ENCODE measurements at regions not wholly inside any gene's neighbourhood (a gene's known extent, or its start where the extent isn't known, plus 50 kb on each side); places are given as distances from the start of the nearest gene placed in this dataset.
"Not testable (repeated sequence)": the region's sequence is repeated elsewhere in the genome, so short reads cannot be mapped to it uniquely, and the experiment has no call there.

- DNase-seq = no peak
These were observed 326.5 kb downstream of the SATB2 start for GRCh38 chr2:199131136-199131655.

- DNase-seq = no peak
These were observed 327.2 kb downstream of the SATB2 start for GRCh38 chr2:199130501-199130900.

- no peak for DNase-seq
These were observed 329.1 kb downstream of the SATB2 start for GRCh38 chr2:199128476-199129229.

- no peak for DNase-seq
These were observed 337.9 kb downstream of the SATB2 start for GRCh38 chr2:199119796-199120195.

- no peak for DNase-seq
These were observed 339.0 kb downstream of the SATB2 start for GRCh38 chr2:199118673-199119112.

GRCh38 chr2:199115169-199115568, 342.6 kb downstream of the SATB2 start:
- DNase-seq = no peak

GRCh38 chr2:199113111-199113510, 344.6 kb downstream of the SATB2 start:
- DNase-seq = no peak

- no peak for DNase-seq
These were observed 346.3 kb downstream of the SATB2 start for GRCh38 chr2:199111458-199111857.

- no peak for DNase-seq
These were observed 349.7 kb downstream of the SATB2 start for GRCh38 chr2:199108056-199108455.

- DNase-seq = no peak
These were observed 351.9 kb downstream of the SATB2 start for GRCh38 chr2:199105826-199106225.

GRCh38 chr2:199101487-199101886, 356.3 kb downstream of the SATB2 start:
- DNase-seq = no peak

GRCh38 chr2:199100326-199101110, 357.2 kb downstream of the SATB2 start:
- DNase-seq = no peak

- no peak for DNase-seq
These were observed 365.3 kb downstream of the SATB2 start for GRCh38 chr2:199092419-199092818.

GRCh38 chr2:199085261-199085660, 372.5 kb downstream of the SATB2 start:
- DNase-seq = no peak

GRCh38 chr2:199070322-199070949, 387.3 kb downstream of the SATB2 start:
- DNase-seq = no peak

GRCh38 chr2:199064201-199064600, 393.5 kb downstream of the SATB2 start:
- DNase-seq = no peak

GRCh38 chr2:199057936-199058335, 399.8 kb downstream of the SATB2 start:
- no peak for DNase-seq

- no peak for DNase-seq
These were observed 402.4 kb downstream of the SATB2 start for GRCh38 chr2:199055336-199055735.

GRCh38 chr2:199042660-199043379, 414.9 kb downstream of the SATB2 start:
- DNase-seq = no peak

- no peak for DNase-seq
These were observed 417.2 kb downstream of the SATB2 start for GRCh38 chr2:199040522-199040921.

GRCh38 chr2:199033761-199034160, 424.0 kb downstream of the SATB2 start:
- not testable (repeated sequence) for DNase-seq

- no peak for DNase-seq
These were observed 432.6 kb downstream of the SATB2 start for GRCh38 chr2:199025146-199025545.

- DNase-seq = no peak
These were observed 433.5 kb downstream of the SATB2 start for GRCh38 chr2:199024224-199024623.
